OCI-M1 (cell line): ENCODE measurements at regions not wholly inside any gene's neighbourhood (a gene's known extent, or its start where the extent isn't known, plus 50 kb on each side); places are given as distances from the start of the nearest gene placed in this dataset.
"Not testable (repeated sequence)": the region's sequence is repeated elsewhere in the genome, so short reads cannot be mapped to it uniquely, and the experiment has no call there.

Experiments
- DNase-seq: peaks from one replicate; lab custom pipeline; 2025; lab: John Stamatoyannopoulos, UW

DNA sequence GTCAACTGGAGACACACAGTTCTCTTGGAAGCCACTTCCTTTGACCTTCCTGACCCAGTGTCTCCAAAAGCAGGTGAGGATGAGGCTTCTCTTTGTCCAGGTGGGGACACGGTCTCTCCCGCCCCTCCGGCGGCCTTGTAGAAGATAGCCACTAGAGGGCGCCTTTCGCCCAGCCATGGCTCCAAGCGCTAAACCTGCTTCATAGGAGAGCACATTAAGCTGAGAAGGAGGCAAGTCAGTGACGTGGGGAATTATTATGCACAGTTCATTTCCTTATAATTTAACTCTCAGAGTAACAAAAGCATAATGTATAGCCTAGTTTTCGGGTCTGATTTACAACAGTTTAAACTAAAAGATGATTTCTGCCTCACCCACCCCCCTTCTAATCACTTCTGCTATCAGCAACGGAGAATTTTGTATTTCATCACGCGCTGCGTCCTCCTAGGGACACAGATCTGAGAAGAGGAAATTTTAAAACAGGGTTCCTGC, 208.7 kb downstream of the ICOS start:
- peak; percentile 89 for DNase-seq

- peak; percentile 49 for DNase-seq
Measured at GRCh38 chr2:204145791-204146190, 209.2 kb downstream of the ICOS start.

DNA sequence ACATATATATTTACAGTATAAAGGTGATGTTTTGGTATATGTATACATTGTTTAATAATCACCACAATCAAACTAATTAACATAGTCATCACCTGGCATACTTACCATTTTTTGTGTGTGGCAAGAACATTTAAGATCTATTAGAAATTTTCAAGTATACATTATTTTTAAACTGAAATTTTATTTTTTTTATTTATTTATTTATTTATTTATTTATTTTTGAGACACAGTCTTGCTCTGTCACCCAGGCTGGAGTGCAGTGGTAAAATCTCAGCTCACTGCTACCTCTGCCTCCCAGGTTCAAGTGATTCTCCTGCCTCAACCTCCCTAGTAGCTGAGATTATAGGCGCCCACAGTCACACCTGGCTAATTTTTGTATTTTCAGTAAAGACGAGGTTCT, 210.5 kb downstream of the ICOS start:
- not testable (repeated sequence) for DNase-seq

GRCh38 chr2:204150721-204151120, 214.2 kb downstream of the ICOS start:
- DNase-seq, result no peak

DNA sequence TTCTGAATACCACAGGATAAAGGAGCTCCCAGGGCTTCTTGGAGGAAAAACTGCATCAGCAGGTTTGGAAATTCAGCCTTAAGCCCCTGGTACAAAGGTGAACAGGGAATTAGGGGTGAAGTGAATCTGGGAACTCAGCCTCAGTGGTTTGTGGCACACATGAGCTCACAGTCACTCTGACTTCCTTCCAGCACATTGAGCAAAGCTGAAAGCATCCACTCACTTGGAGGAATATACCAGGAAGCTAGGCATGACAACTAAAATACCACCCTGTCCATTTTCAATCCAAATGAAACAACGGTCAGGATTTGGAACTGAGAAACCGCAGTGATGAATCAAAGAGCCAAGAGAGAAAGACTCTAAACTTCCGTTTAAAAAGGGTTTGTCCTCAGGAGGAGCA, 216.1 kb downstream of the ICOS start:
- DNase-seq, result no peak

DNA sequence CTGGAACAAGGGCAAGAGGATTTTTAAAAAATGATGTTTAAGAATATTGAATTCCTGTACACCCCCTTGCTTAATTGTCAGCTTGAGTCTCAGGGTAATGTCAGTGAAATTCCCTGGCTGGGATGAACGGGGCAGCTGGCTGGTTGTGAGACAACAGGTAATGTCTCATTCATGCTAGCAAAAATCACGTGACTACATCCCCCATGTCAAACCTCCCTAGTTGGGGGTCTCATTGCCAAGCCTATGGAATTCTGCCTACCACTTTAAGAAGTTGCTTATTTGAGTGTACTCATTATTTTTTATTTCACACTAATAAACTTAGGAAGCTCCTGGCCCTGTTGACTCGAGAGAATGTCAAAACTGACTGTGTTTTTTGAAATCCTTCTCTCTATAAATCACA, 218.3 kb downstream of the ICOS start:
- no peak for DNase-seq

DNA sequence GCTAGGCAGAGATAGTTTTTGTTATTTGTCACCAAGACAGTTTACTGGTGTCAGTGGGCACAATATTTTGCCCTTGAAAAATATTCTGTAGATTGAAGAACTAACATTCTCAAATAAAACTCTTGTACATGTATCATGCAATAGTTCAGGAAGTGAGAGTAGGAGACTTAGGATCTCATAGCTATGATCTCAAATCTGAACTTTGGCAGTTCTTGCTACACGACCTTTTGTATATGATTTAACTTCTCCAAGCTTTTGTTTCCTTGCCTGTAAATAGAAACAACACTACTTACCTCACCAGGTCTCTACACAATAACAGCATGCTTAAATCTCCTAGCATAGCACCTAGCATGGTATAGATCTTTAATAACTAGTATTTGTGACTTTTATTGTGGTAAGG, 219.9 kb downstream of the ICOS start:
- no peak for DNase-seq

GRCh38 chr2:204157684-204158083, 221.1 kb downstream of the ICOS start:
- no peak for DNase-seq

- no peak for DNase-seq
Measured at GRCh38 chr2:204159526-204159925, 223.0 kb downstream of the ICOS start.

DNA sequence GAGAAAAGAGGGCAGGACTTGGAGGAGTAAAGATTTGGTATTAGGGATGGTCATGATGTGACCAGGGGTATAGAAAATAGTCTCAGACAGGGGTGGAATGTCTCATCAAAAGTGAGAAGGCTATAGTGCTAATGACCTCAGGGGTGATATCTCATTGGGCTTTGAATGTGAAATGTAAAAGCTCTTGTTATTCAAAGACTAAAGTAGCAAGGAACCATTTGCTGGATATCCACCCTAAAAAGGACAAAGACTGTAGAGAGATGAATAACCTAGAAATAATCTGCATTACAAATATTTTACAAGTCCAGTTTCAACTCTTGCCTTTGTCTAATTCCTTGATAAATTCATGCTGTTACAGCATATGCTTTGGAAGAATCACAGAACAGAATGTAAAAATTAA, 224.4 kb downstream of the ICOS start:
- DNase-seq, result no peak

GRCh38 chr2:204161886-204162285, 225.3 kb downstream of the ICOS start:
- no peak for DNase-seq

GRCh38 chr2:204166961-204167360, 230.4 kb downstream of the ICOS start:
- no peak for DNase-seq

- not testable (repeated sequence) for DNase-seq
Measured at GRCh38 chr2:204167670-204168069, 231.1 kb downstream of the ICOS start.

DNA sequence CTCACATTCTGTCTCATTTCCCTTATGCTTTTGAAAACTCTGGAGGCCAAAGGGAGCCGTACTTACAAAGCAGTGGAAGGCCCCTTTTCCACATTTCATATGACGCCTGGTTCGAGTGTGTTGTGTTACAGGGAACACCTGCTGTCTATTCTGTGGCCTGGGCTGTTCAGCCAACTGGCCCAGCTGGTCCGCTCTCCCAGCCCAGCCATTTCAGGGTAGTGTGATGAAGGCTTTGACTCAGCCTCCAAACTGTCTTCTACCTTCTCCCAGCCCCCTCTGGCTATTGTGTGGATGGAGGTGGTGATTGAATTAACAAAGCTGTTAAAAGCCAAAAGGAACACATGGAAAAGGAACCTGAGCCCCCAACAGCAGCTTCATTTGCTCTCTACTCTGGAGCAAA, 233.8 kb downstream of the ICOS start:
- no peak for DNase-seq

GRCh38 chr2:204171432-204172144, 235.0 kb downstream of the ICOS start:
- no peak for DNase-seq

DNA sequence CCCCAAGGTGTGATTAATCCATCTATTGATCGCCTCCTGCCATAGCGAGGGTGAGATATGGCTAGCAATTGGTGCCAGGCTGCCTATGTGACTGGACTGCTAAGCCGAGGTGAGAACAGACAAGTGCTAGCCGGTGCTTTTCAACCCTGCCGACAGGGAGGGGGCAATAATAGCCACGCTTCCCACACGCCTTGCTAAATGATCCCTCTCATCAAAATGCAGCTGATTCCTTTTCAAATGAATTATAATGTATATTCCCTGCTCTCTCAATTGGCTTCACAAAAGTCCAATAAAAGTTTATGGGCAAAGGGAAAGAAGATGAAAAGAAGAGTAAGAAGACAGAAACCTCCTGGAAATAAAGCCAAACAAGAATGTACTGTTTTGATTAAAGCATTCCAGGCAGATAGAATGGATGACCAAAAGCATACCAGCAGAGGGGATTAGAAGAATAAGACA, 235.6 kb downstream of the ICOS start:
- DNase-seq, result no peak

- DNase-seq, result no peak
Measured at GRCh38 chr2:204174034-204174433, 237.5 kb downstream of the ICOS start.

GRCh38 chr2:204175552-204176271, 239.1 kb downstream of the ICOS start:
- DNase-seq, result no peak

GRCh38 chr2:204176306-204176705, 239.7 kb downstream of the ICOS start:
- no peak for DNase-seq

GRCh38 chr2:204177251-204177976, 240.9 kb downstream of the ICOS start:
- DNase-seq, result no peak

DNA sequence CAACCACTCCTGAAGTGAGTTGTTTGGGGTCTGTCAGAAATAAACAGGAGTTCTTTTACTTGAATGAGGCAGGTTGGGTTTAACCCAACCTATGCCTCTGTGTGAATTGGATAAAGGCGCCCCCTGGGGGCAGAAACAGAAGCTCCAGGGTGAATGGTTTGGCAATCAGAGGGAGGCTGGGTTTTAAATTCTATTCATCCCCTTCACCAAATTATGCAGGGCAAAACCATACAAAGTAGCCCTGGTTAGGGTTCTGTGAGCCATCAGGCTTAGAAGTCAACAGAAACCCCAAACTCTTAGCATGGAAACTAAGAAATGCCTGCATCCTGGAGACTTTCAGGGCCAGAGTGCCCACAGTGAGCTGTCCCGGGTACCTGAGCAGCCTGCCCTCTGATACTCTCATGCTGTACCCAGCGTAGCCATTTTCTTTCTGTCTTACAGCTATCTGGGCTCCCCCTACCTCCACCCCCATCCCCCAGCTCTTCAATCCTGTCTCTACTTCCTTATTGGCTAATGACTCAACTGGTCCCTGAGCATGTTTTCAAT, 241.5 kb downstream of the ICOS start:
- peak; percentile 57 for DNase-seq

DNA sequence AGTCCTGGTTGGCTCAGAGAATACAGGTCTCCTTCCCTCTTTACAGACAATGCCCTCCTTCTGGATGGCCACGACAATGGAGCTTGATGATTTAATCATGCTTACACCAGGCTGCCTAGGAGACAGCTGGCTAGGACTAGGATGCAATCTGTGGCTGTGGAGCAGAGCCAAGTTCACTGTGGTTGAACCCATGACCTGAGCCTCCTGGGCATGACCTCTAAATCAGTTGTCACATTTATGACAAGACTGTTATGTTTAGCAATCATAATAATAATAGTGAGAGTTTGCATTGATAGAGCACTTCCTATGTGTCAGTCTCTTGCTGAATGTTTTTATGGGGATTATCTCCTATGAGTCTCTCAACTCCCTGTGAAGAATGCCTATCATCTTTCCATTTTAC, 244.1 kb downstream of the ICOS start:
- DNase-seq, result no peak
